HepG2 (cell line): ENCODE measurements at regions not wholly inside any gene's neighbourhood (a gene's known extent, or its start where the extent isn't known, plus 50 kb on each side); places are given as distances from the start of the nearest gene placed in this dataset.

Source experiments
- ATAC-seq: fragments of 200-7000 bp; cut with Tn5 transposase; 3 replicates; pipeline ENCODE4 v1.9.1; 2020; ENCODE audit warnings: mild to moderate bottlenecking, moderate library complexity
- BruUV-seq: library from RNA; stranded (reverse); fragments of 400-500 nt; replicated peaks from 2 replicates; lab custom pipeline; 2021; lab: Mats Ljungman, UMichigan
- CTCF ChIA-PET: fragments of 300-600 bp; formaldehyde crosslinking; extraction: SDS; loops from one replicate; lab custom pipeline; 2021; ENCODE audit warnings: low total read pairs, inconsistent platforms, low intra/inter-chr PET ratio; lab: Yijun Ruan, JAX
- POLR2A ChIA-PET: fragments of 350-600 bp; sonication (Branson Sonifier 250); formaldehyde crosslinking; loops from one replicate; lab custom pipeline; 2020; ENCODE audit warnings: antibody characterized with exemption, inconsistent platforms; lab: Yijun Ruan, JAX
- DNase-seq: peaks from one replicate; pipeline ENCODE4 v3.0.0-alpha.2; 2015; ENCODE audit warnings: low spot score
- FAIRE-seq: peaks from 3 replicates; lab custom pipeline; 2011; peaks lifted over from hg19 to GRCh38; lab: Jason Lieb, UNC
- H2AFZ ChIP-seq: one replicate; pipeline ENCODE4 v1.6.1; 2011; ENCODE audit warnings: low read length, inconsistent platforms
- H3K27ac ChIP-seq: fragments of 300-600 bp; 3 replicates; pipeline ENCODE4 v1.8.0; 2011; ENCODE audit warnings: mixed run types, mild to moderate bottlenecking, mixed read lengths, low read length, inconsistent platforms; ENCODE audit not compliant: insufficient read depth; ENCODE audit errors: extremely low read length
- H3K27me3 ChIP-seq, 2 experiments: fragments of 200-600 bp in 1 of 2; 2 replicates in 1 of 2; 3 replicates in 1 of 2; pipeline versions ENCODE4 v1.6.0 to v1.8.0; 2011; ENCODE audit warnings: low read length in 2 of 2, mild to moderate bottlenecking in 2 of 2, moderate library complexity in 2 of 2, inconsistent platforms in 1 of 2; ENCODE audit not compliant: insufficient read depth in 2 of 2, control insufficient read depth in 1 of 2
- H3K36me3 ChIP-seq, 2 experiments: fragments of 200-600 bp in 1 of 2; replicated peaks in 1 of 2; 2 replicates in 1 of 2; 3 replicates in 1 of 2; pipeline versions ENCODE4 v1.5.1 to v1.8.0; 2011; ENCODE audit warnings: low read length in 2 of 2, inconsistent platforms in 1 of 2; ENCODE audit not compliant: insufficient read depth in 2 of 2, control insufficient read depth in 1 of 2
- H3K4me1 ChIP-seq: 2 replicates; pipeline ENCODE4 v1.5.1; 2012; ENCODE audit warnings: low read length, inconsistent platforms; ENCODE audit not compliant: insufficient read depth
- H3K4me2 ChIP-seq: 2 replicates; pipeline ENCODE4 v1.6.0; 2011; ENCODE audit warnings: low read depth, low read length, inconsistent platforms
- H3K4me3 ChIP-seq, 3 experiments: fragments of 200-600 bp in 1 of 3; sonication (generic), shearing (Covaris generic) in 1 of 3; replicated peaks in 1 of 3; 2 replicates each; pipeline ENCODE4 v1.5.1; 2011 to 2016; ENCODE audit warnings: low read length in 3 of 3, inconsistent platforms in 2 of 3, low read depth in 2 of 3, mild to moderate bottlenecking in 2 of 3, control low read depth in 1 of 3, mixed read lengths in 1 of 3; ENCODE audit not compliant: insufficient read depth in 1 of 3
- H3K79me2 ChIP-seq: one replicate; pipeline ENCODE4 v1.6.1; 2011; ENCODE audit warnings: low read length, inconsistent platforms; ENCODE audit not compliant: insufficient read depth
- H3K9ac ChIP-seq: 2 replicates; pipeline ENCODE4 v1.6.0; 2011; ENCODE audit warnings: mild to moderate bottlenecking, low read depth, low read length, inconsistent platforms; ENCODE audit not compliant: insufficient read depth
- H3K9me3 ChIP-seq: 2 replicates; pipeline ENCODE4 v1.5.1; 2012; ENCODE audit warnings: mild to moderate bottlenecking, low read length
- H4K20me1 ChIP-seq: 2 replicates; pipeline ENCODE4 v1.6.0; 2011; ENCODE audit warnings: inconsistent platforms, mild to moderate bottlenecking, low read length, moderate library complexity; ENCODE audit not compliant: insufficient read depth
- AHR ChIP-seq: IDR thresholded peaks from 2 replicates; pipeline ENCODE4 v1.6.1; 2018; ENCODE audit warnings: missing genetic modification reagents, missing compliant biosample characterization
- FOXM1 ChIP-seq: sonication (generic); formaldehyde crosslinking; IDR thresholded peaks from 2 replicates; pipeline ENCODE4 v1.5.0; 2020; ENCODE audit warnings: missing genetic modification reagents
- HMG20B ChIP-seq: conservative IDR thresholded peaks from 2 replicates; pipeline ENCODE4 v1.6.1; 2016; ENCODE audit warnings: missing genetic modification reagents, missing compliant biosample characterization
- KLF16 ChIP-seq, 2 experiments: sonication (generic) in 1 of 2; formaldehyde crosslinking in 1 of 2; IDR thresholded peaks; 2 replicates each; pipeline versions ENCODE4 v1.6.1 to v1.8.0; 2016 to 2023; ENCODE audit warnings: missing genetic modification reagents in 2 of 2, missing compliant biosample characterization in 1 of 2
- SMARCE1 ChIP-seq: fragments of 450-650 bp; IDR thresholded peaks from 2 replicates; pipeline ENCODE4 v1.6.1; 2017; ENCODE audit warnings: borderline replicate concordance
- SRF ChIP-seq: IDR thresholded peaks from 2 replicates; pipeline ENCODE4 v1.6.1; 2011; ENCODE audit warnings: mild to moderate bottlenecking, low read depth, low read length, moderate library complexity
- SRY ChIP-seq: sonication (generic); formaldehyde crosslinking; IDR thresholded peaks from 2 replicates; pipeline ENCODE4 v1.8.0; 2022; ENCODE audit warnings: mild to moderate bottlenecking, missing genetic modification reagents
- TBP ChIP-seq: sonication (generic); formaldehyde crosslinking; IDR thresholded peaks from 2 replicates; pipeline ENCODE4 v1.5.0; 2020; ENCODE audit warnings: missing genetic modification reagents
- ZIK1 ChIP-seq: sonication (generic); formaldehyde crosslinking; IDR thresholded peaks from 2 replicates; pipeline ENCODE4 v1.5.0; 2020; ENCODE audit warnings: mild to moderate bottlenecking, low read depth, missing genetic modification reagents, borderline replicate concordance
- ZNF550 ChIP-seq: sonication (generic); formaldehyde crosslinking; IDR thresholded peaks from 2 replicates; pipeline ENCODE4 v1.4.0; 2020; ENCODE audit warnings: mild to moderate bottlenecking, missing genetic modification reagents, borderline replicate concordance
- ZNF629 ChIP-seq: sonication (generic); formaldehyde crosslinking; conservative IDR thresholded peaks from 2 replicates; pipeline ENCODE4 v1.5.0; 2020; ENCODE audit warnings: missing genetic modification reagents
- WGBS: methylation state at CpG from one replicate; pipeline ENCODE4 v1.1.6; 2017; ENCODE audit warnings: low lambda C conversion rate; 5-methylcytosine and 5-hydroxymethylcytosine counted together
- in situ Hi-C: cut with HindIII; loops from 2 replicates; pipeline ENCODE4 v1.10.0; 2017; ENCODE audit warnings: low pct_unique_long_range_greater_than_20kb; ENCODE audit not compliant: extremely low pct_ligation_motif_present
- intact Hi-C: fragments of 100-400 bp; cut with micrococcal nuclease; formaldehyde crosslinking; loops from one replicate; pipeline ENCODE4 v1.10.0; 2022; ENCODE audit not compliant: unreplicated experiment

- in situ Hi-C loops = no loop called here
- ChIA-PET POLR2A (no interaction called here), CTCF (no interaction called here)
- no peaks in the 10 kb centered on the region; a peak in 1 of 5 replicates for H3K27me3 ChIP-seq
- WGBS = 46% methylated on average over 6 of the region's 10 CpGs
- no peaks in the 10 kb centered on the region for H3K79me2 ChIP-seq
- H3K4me1 ChIP-seq = no peaks in the 10 kb centered on the region
- no peaks in the 10 kb centered on the region for H3K36me3 ChIP-seq
- peaks cover 1% of the 10 kb centered on the region; the same call in 1 of the 2 replicates for H3K9me3 ChIP-seq
- no peak for DNase-seq
- H2AFZ ChIP-seq = no peak overlapping the region
- H3K27ac ChIP-seq = no peak overlapping the region
- no peak overlapping the region for H3K9ac ChIP-seq
- no peak for ATAC-seq
- no peak for FAIRE-seq
- no peak overlapping the region for H3K4me3 ChIP-seq
- H3K4me2 ChIP-seq = no peak overlapping the region
- no peak for TF ChIP-seq ZNF629
- no peak for TF ChIP-seq ZNF550 (CRISPR knock-in tag)
- TF ChIP-seq KLF16 (CRISPR knock-in tag; IDR thresholded peaks at IDR 0.05) = no peak
- TF ChIP-seq SRY = no peak
- no peak for TF ChIP-seq SRF
- no peak for TF ChIP-seq TBP (CRISPR knock-in tag)
- BruUV-seq = no TSS peak
- no peaks in the 10 kb centered on the region for H4K20me1 ChIP-seq
- intact Hi-C loops = no loop called here
These were observed 365.8 kb downstream of the FGFR2 start for GRCh38 chr10:121232494-121232893.

- Histone ChIP-seq H3K9me3 (peaks cover 9% of the 10 kb centered on the region), H3K36me3 (no peaks in the 10 kb centered on the region), H4K20me1 (no peaks in the 10 kb centered on the region), H3K4me2 (no peak overlapping the region), H3K79me2 (no peaks in the 10 kb centered on the region), H3K27me3 (no peaks in the 10 kb centered on the region; a peak in 1 of 5 replicates), H3K4me1 (no peaks in the 10 kb centered on the region), H3K27ac (no peak overlapping the region), H2AFZ (no peak overlapping the region), H3K4me3 (no peak overlapping the region), H3K9ac (no peak overlapping the region)
- BruUV-seq = no TSS peak
- no peak for TF ChIP-seq FOXM1 (CRISPR knock-in tag)
- no peak for TF ChIP-seq SMARCE1
- no peak for TF ChIP-seq TBP (CRISPR knock-in tag)
- no peak for TF ChIP-seq AHR (CRISPR knock-in tag)
- no peak for TF ChIP-seq ZIK1 (CRISPR knock-in tag)
- TF ChIP-seq HMG20B = no peak
- POLR2A ChIA-PET = no interaction called here
- DNase-seq = no peak
- intact Hi-C loops = no loop called here
- CTCF ChIA-PET = no interaction called here
- ATAC-seq = no peak
- no peak for FAIRE-seq
- in situ Hi-C loops = no loop called here
- 96% methylated on average over 2 of the region's 2 CpGs for WGBS
These were observed 362.6 kb downstream of the FGFR2 start for GRCh38 chr10:121235692-121236091.
